Activated T-helper 2 cell treated with anti-CD3 and anti-CD28 coated beads, Interferon-gamma antibody, Interleukin-2, Interleukin-4, amounts not matched to agents 10 μg/mL and 5 μg/mL and 100 μg/mL, durations not matched to agents 14 hours and 24 hours and 36 hours (primary cell): ENCODE measurements at regions not wholly inside any gene's neighbourhood (a gene's known extent, or its start where the extent isn't known, plus 50 kb on each side); places are given as distances from the start of the nearest gene placed in this dataset.
"Not testable (repeated sequence)": the region's sequence is repeated elsewhere in the genome, so short reads cannot be mapped to it uniquely, and the experiment has no call there.

Experiments
- DNase-seq: peaks from one replicate; pipeline ENCODE4 v3.0.0; 2021; ENCODE audit warnings: low spot score
- H3K27ac Mint-ChIP-seq: one replicate; pipeline ENCODE4 v1.8.0; 2021; ENCODE audit warnings: mixed read lengths
- H3K27me3 Mint-ChIP-seq: one replicate; pipeline ENCODE4 v1.8.0; 2021; ENCODE audit warnings: low read depth, mixed read lengths
- H3K36me3 Mint-ChIP-seq: one replicate; pipeline ENCODE4 v1.8.0; 2021; ENCODE audit warnings: low read depth, mixed read lengths
- H3K4me1 Mint-ChIP-seq: one replicate; pipeline ENCODE4 v1.8.0; 2021; ENCODE audit warnings: low read depth, mixed read lengths
- H3K4me3 Mint-ChIP-seq: one replicate; pipeline ENCODE4 v1.8.0; 2021; ENCODE audit warnings: low read depth, mild to moderate bottlenecking, moderate library complexity, mixed read lengths
- H3K9me3 Mint-ChIP-seq: one replicate; pipeline ENCODE4 v1.8.0; 2021; ENCODE audit warnings: mixed read lengths
- intact Hi-C: fragments of 100-400 bp; cut with micrococcal nuclease; formaldehyde crosslinking; loops from one replicate; pipeline ENCODE4 v1.15.1; 2023

DNA sequence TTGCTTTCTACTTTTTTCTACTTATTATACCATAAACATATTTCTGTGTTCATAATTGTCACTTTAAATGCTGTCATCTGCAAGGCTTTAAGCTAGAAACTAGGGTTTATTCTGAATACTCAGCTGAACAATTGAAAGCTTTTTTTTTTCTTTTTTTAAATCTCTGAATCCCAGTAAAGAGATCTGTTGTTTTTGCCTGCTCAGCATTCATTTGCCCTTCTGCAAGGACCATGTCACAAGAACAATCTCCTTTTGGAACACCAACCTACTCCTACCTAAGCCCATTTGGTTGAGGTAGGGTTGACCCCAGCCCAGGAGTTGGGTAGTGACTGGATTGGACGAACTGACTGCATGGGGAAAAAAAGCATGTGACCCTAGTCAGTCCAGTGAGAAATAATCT is 92.6 kb downstream of the MZT1 start:
- H3K36me3 Mint-ChIP-seq = no peaks in the 10 kb centered on the region
- H3K4me3 Mint-ChIP-seq = no peak overlapping the region
- DNase-seq = no peak
- H3K9me3 Mint-ChIP-seq = no peaks in the 10 kb centered on the region
- no peak overlapping the region for H3K27ac Mint-ChIP-seq
- H3K27me3 Mint-ChIP-seq = no peaks in the 10 kb centered on the region
- H3K4me1 Mint-ChIP-seq = no peaks in the 10 kb centered on the region
- intact Hi-C loops = no loop called here

DNA sequence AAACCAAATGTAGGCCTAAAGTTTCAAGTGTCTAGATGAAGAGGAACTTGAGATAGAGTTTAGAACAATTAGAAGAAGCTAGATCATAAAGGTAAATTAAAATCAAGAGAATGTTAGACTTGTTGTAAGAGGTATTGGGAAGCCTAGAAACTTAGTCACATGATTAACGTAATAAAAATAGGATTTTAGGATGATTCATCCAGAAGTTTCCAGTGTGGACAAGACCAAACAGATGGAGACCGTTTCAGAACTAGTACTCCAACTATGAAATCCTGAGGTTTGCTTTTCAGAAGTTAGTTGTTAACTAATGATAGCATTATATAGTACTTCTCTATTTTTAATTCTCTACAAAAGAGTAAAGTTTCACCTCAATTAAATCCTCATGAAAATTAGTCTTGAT is 104.9 kb downstream of the MZT1 start:
- Mint-ChIP-seq H3K27ac (no peak overlapping the region), H3K27me3 (no peaks in the 10 kb centered on the region), H3K4me3 (no peak overlapping the region), H3K36me3 (no peaks in the 10 kb centered on the region), H3K9me3 (no peaks in the 10 kb centered on the region), H3K4me1 (no peaks in the 10 kb centered on the region)
- no peak for DNase-seq
- intact Hi-C loops = no loop called here

DNA sequence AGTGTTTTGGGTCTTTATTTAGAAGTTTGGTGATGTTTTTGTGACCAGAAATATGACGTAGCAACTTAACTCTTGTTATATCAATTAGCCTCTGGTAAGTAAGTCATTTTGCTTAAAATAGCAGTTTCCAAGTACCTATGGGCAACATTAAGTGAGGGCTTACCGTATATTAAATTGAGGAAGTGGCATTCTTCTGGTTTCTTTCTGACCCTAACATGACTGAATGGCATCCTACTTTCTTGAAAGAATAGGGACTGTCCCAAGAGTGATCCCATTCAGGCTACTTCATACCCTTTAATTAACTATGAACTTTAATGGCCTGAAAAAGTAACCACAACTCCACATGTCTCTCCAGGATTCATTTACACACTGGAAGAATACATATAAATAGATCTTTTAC is 106.6 kb downstream of the MZT1 start:
- no peaks in the 10 kb centered on the region for H3K36me3 Mint-ChIP-seq
- DNase-seq = no peak
- H3K9me3 Mint-ChIP-seq = no peaks in the 10 kb centered on the region
- H3K4me3 Mint-ChIP-seq = no peak overlapping the region
- H3K27ac Mint-ChIP-seq = no peak overlapping the region
- H3K4me1 Mint-ChIP-seq = no peaks in the 10 kb centered on the region
- H3K27me3 Mint-ChIP-seq = no peaks in the 10 kb centered on the region
- intact Hi-C loops = no loop called here

DNA sequence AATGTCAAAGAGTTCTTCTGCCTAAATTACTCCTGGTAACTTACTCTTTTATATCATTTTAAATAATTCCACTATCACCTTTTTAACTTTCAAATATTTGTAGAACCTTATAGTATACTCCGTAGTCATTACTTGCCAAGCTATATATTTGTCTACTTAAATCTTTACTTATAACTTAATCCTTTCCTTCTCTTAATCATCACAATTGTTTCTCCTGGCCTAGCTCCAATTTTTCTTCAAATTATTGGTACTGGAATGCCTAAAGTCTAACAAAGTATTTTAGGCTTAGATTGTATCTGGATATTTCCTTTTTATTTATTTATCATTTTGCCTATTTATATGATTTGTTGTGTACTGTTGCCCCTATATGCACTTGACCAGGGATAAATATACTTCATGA is 109.5 kb downstream of the MZT1 start:
- no peaks in the 10 kb centered on the region for H3K36me3 Mint-ChIP-seq
- intact Hi-C loops = no loop called here
- no peaks in the 10 kb centered on the region for H3K4me1 Mint-ChIP-seq
- H3K4me3 Mint-ChIP-seq = no peak overlapping the region
- no peaks in the 10 kb centered on the region for H3K9me3 Mint-ChIP-seq
- no peak overlapping the region for H3K27ac Mint-ChIP-seq
- H3K27me3 Mint-ChIP-seq = no peaks in the 10 kb centered on the region
- DNase-seq = no peak

DNA sequence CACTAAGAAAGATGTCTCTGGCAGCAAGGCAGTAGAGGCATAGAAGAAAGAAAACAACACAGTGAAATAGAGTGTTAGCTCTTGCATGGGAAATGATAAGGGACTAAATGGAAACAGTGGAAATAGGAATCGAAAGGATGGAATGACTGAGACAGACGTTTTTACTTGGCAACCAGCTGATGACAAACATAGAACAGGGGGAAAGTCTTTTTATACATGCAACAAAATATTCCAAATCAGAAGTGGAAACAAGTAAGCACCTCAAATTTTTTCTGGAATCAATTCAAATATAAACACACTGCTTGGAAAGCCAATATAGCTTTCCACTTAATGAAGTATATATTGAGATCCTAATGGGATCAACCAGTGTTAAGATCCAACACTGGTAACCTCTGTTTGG is 110.2 kb downstream of the MZT1 start:
- no peak for DNase-seq
- intact Hi-C loops = no loop called here
- H3K27ac Mint-ChIP-seq = no peak overlapping the region
- no peaks in the 10 kb centered on the region for H3K4me1 Mint-ChIP-seq
- H3K4me3 Mint-ChIP-seq = no peak overlapping the region
- H3K36me3 Mint-ChIP-seq = no peaks in the 10 kb centered on the region
- no peaks in the 10 kb centered on the region for H3K9me3 Mint-ChIP-seq
- no peaks in the 10 kb centered on the region for H3K27me3 Mint-ChIP-seq

DNA sequence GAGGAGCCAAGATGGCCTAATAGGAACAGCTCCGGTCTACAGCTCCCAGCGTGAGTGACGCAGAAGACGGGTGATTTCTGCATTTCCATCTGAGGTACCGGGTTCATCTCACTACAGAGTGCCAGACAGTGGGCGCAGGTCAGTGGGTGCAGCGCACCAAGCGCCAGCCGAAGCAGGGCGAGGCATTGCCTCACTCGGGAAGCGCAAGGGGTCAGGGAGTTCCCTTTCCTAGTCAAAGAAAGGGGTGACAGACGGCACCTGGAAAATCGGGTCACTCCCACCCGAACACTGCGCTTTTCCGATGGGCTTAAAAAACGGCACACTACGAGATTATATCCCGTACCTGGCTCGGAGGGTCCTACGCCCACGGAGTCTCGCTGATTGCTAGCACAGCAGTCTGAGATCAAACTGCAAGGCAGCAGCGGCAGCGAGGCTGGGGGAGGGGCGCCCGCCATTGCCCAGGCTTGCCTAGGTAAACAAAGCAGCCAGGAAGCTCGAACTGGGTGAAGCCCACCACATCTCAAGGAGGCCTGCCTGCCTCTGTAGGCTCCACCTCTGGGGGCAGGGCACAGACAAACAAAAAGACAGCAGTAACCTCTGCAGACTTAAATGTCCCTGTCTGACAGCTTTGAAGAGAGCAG is 117.1 kb downstream of the MZT1 start:
- H3K9me3 Mint-ChIP-seq, H3K36me3 Mint-ChIP-seq, intact Hi-C loops, H3K27ac Mint-ChIP-seq, DNase-seq, H3K4me3 Mint-ChIP-seq, H3K4me1 Mint-ChIP-seq, H3K27me3 Mint-ChIP-seq: not testable (repeated sequence)

DNA sequence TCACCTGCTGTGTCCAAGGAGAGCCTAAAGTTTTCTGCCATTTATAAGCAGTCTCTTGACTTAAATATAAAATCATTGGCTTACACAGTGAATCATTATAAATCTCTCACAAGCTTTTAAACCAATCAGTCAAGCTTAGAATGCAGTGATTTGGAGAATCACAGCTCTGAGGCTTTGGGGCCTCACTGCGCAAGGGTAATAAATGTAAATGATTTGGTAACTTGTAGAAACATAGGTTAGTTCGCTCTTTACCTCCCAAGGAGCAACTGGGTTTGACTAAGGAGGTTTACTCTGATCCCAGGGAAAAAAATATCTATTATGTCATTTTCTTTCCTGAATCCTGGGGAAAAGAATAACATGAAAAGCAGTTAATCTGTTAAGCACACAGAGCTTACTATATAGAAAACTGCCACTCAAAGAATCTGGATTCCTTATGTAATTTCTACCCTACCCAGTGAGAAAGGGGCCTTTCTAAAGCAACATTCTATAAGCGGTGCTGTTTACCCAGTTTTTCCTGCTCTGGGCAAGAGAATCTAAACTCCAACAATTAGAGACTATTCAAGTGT is 128.2 kb downstream of the MZT1 start:
- Mint-ChIP-seq H3K27ac (no peak overlapping the region), H3K4me1 (no peaks in the 10 kb centered on the region), H3K27me3 (no peaks in the 10 kb centered on the region), H3K36me3 (no peaks in the 10 kb centered on the region), H3K9me3 (no peaks in the 10 kb centered on the region), H3K4me3 (no peak overlapping the region)
- intact Hi-C loops = no loop called here
- DNase-seq = no peak

DNA sequence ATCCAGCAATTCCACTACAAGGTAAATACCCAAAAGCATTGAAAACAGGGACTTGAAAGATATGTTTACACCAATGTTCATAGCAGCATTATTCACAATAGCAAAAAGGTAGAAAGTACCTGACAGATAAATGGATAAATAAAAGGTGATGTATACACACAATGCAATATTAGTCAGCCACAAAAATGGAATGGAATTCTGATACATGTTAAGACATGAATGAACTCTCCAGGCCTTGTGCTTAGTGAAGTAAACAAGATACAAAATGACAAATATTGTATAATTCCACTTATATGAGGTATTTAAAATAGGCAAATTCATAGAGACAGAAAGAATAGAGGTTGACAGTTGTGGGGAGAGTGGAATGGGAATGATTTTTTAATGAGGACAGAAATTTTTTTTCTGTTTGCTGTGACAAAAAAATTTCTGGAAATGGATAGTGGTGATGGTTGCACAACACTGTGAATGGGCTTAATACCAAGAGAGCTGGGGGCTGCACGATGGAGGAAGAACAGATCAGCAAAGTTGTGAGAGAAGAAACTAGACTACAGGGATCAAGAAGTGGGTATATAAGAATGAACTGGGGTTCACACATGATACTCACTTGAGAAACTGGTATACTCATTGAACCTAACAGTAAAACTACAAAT is 137.2 kb downstream of the MZT1 start:
- H3K27ac Mint-ChIP-seq = no peak overlapping the region
- intact Hi-C loops = no loop called here
- no peaks in the 10 kb centered on the region for H3K4me1 Mint-ChIP-seq
- DNase-seq = no peak
- no peak overlapping the region for H3K4me3 Mint-ChIP-seq
- H3K36me3 Mint-ChIP-seq = no peaks in the 10 kb centered on the region
- H3K9me3 Mint-ChIP-seq = no peaks in the 10 kb centered on the region
- H3K27me3 Mint-ChIP-seq = no peaks in the 10 kb centered on the region

DNA sequence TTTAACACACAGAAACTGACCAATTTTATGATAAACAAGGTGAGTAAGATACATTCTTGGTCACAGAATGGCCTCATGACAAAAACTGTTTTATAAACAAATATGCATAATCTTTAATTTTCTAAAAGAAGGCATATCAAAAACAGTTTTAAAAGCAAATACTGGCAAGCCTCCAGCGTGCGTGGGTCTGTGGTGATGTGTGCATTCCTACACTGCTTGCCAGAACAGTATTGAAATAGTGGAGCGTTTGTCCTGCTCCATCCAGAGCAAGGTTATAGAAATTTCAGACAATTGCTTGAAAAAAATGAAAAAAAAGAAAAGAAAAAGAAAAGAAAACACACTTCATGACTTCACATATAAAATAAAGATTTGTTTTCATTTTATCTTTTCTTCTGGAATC is 140.9 kb downstream of the MZT1 start:
- no peak for DNase-seq
- Mint-ChIP-seq H3K27me3 (no peaks in the 10 kb centered on the region), H3K36me3 (no peaks in the 10 kb centered on the region), H3K27ac (no peak overlapping the region), H3K9me3 (no peaks in the 10 kb centered on the region), H3K4me3 (no peak overlapping the region), H3K4me1 (no peaks in the 10 kb centered on the region)
- intact Hi-C loops = no loop called here

DNA sequence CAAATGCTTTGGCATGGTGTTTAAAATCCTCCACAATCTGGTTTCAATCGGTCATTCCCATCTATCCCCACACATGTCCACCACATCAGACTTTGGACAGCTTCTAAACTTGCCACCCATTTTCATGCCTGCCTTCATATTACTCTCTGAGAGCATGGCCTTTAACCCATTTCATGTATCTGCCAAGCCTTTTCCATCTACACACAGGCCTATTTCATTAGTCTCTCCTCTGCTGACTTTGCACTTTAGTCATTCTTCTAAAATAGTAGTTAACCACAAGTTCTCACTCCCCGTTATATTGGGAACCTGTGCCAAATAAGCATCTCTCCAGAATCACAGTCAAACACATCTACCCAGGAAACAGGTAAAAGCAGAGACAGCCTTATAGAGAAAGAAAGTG is 142.2 kb downstream of the MZT1 start:
- Mint-ChIP-seq H3K4me3 (no peak overlapping the region), H3K27me3 (no peaks in the 10 kb centered on the region), H3K9me3 (no peaks in the 10 kb centered on the region), H3K27ac (no peak overlapping the region), H3K4me1 (no peaks in the 10 kb centered on the region), H3K36me3 (no peaks in the 10 kb centered on the region)
- intact Hi-C loops = no loop called here
- DNase-seq = no peak

DNA sequence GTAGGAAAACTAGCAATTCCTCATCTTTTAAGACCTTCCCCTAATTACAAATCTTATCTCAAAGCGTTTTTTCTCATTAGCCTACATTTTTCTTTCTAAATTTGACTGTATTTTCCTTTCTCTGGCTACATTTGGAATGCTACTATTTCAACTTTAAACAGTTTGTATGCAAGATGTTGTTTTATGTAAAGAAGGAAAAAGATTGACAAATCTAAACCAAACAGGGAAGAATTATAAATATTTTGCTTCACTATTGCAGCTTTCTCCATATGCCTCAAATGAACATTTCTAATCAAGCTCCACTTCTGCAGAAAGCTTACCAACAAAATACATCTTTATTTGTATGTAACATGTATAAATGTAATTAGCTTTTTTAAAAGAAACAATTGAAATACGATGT is 156.2 kb downstream of the MZT1 start:
- Mint-ChIP-seq H3K9me3 (no peaks in the 10 kb centered on the region), H3K4me1 (no peaks in the 10 kb centered on the region), H3K4me3 (no peak overlapping the region), H3K27me3 (no peaks in the 10 kb centered on the region), H3K36me3 (no peaks in the 10 kb centered on the region), H3K27ac (no peak overlapping the region)
- intact Hi-C loops = no loop called here
- DNase-seq = no peak

DNA sequence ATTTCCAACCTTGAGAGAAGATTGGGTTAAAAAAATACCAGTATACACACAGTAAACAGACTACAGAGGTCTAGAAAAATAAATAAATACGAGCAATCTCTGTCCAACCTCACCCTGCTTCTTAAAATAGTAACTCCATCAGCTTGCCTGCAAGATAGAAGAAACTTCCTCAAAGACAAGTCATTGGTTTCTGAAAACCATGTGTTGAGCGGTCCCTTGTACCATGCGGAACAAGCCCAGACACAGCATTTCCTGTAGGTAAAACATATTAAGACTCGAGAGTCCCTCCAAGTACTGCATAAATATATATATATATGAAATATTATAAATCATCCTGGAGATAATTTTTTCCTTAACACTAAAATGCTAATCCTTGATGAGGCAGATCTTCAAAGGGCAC is 157.4 kb downstream of the MZT1 start:
- Mint-ChIP-seq H3K27me3 (no peaks in the 10 kb centered on the region), H3K27ac (no peak overlapping the region), H3K4me3 (no peak overlapping the region), H3K4me1 (no peaks in the 10 kb centered on the region), H3K9me3 (no peaks in the 10 kb centered on the region), H3K36me3 (no peaks in the 10 kb centered on the region)
- DNase-seq = no peak
- intact Hi-C loops = no loop called here

DNA sequence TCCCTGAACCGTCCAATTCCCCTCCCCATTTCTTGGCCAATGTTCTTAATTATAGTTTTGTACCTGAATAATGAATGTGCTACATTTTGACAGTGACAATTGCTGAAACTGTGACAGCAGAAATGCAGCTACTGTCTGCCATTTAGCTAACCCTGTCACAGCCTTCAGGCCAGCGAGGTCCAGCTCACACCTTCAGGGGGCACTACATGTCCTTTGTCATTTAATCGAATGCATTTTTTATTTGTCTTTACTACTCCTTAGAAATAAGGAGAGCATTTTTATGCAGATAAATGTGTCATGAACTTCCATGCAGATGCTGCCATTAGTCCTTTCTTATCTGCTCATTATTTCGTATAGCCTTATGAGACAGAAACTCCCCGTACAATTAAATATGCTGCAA is 159.9 kb downstream of the MZT1 start:
- Mint-ChIP-seq H3K4me1 (no peaks in the 10 kb centered on the region), H3K27ac (no peak overlapping the region), H3K4me3 (no peak overlapping the region), H3K9me3 (no peaks in the 10 kb centered on the region), H3K27me3 (no peaks in the 10 kb centered on the region), H3K36me3 (no peaks in the 10 kb centered on the region)
- no peak for DNase-seq
- intact Hi-C loops = no loop called here
